CD4-positive, alpha-beta T cell treated with Interleukin-6 for 4 hours (primary cell): ENCODE measurements at regions not wholly inside any gene's neighbourhood (a gene's known extent, or its start where the extent isn't known, plus 50 kb on each side); places are given as distances from the start of the nearest gene placed in this dataset.

Experiments
- DNase-seq: peaks from one replicate; pipeline ENCODE4 v3.0.0-alpha.2; 2020; ENCODE audit warnings: mixed read lengths

DNA sequence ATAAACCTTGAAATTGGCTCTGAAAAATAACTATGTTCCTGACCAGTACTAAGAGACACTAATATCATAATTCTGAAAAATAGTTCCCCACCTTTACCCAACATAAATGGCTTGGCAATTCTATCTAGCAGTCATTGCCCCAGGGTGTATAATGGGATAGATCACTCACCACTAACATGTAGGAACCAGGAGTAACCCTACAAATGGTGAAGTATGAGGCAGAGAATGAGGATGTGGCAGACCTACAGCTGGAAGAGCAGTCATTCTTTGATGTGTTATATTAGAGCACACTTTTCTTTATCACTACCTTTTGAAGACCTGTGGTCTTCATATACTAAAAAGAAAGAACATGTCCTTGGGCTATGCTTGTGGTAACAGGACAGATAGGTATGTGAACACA is 136.5 kb upstream of the SYNDIG1 start:
- DNase-seq = no peak

DNA sequence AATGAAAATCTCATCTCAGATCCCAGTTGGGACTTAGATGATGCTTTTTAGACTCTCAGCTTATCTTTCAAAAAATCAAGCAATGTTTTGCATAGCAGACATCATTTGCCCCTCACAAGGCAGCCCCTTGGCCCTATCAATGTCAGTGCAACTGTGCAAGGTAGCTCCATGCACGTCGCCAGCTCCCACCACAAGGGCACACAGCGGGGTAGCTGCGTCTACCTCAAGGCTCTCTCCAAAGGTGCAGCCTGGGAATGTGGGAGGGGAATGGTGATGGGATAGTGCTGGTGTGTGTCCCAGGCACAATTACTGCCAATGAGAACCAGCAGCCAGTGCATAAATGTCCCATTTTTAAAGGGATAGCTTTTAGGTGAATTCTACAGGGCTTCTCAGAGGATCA is 137.5 kb upstream of the SYNDIG1 start:
- DNase-seq = no peak

DNA sequence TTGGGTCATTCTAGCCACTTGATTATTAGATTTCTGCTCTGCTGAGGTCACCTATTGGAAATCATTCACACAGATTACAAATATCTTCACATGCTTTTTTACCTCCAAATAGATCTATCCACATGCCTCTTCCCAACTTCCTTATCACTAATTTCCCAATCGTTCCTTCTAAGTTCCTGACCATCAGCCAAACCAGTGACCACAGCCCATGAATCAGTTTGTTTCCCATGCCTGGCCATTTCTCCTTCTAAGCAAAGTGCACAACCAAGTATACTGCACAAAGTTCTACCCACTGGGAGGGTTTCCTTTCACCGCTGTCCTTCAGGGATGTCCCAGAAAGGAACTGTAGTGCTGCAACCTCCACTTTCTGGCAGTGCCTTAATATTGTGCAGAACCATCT is 140.5 kb upstream of the SYNDIG1 start:
- DNase-seq = no peak

DNA sequence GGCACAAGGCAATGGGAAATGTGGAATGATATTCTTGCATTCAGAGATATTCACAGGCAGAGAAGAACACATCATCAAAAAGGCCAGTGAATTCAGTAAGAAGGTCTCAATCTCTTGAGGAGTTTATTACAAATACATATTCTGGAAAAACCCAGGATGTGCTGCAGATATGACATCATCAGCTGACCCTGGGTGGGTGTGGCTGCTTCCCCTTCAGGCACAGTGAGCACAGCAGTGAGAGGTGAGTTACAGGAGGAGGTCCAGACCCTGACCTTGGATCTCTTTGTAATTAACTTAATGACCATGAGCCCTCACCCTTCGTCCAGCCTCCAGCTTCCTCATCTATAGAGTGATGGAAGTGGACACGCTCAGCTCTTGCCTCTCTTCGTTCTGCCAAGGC is 147.5 kb upstream of the SYNDIG1 start:
- no peak for DNase-seq

DNA sequence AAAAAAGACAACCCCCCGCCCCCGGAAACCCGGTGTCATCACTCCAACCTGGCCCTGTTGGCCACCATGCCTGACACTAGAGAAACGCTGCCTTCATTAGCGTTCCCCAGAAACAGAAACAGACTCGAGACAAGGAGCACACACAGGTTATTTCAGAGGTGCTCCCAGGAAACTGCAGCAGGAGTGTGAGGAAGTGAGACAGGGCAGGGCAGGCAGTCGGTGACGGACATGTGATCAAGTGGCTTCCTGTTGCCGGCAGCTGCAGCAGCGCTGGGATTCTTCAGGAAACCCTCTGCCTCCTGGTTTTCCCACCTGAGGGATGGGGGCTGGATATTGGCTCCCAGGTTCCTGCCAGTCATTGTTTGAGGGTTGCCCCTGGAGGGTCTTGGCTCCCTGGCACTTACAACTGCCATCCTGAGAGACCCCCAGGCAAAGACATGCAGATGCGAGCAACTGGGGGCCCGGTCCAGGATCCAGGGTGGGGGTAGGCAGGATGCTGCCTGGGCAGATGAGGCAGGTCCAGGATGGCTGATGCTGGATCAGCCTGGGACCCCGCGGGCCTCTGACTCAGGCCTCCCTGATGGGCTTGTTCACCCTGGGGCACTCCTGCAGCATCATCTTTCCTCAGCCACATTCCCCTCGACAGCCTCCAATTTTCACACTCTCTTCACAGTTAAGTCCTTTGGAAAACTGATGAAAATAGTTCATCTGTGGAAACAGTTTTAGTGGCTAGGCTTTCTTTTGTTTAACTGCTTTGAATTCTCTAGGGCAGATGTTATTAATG is 150.7 kb upstream of the SYNDIG1 start:
- DNase-seq = no peak

DNA sequence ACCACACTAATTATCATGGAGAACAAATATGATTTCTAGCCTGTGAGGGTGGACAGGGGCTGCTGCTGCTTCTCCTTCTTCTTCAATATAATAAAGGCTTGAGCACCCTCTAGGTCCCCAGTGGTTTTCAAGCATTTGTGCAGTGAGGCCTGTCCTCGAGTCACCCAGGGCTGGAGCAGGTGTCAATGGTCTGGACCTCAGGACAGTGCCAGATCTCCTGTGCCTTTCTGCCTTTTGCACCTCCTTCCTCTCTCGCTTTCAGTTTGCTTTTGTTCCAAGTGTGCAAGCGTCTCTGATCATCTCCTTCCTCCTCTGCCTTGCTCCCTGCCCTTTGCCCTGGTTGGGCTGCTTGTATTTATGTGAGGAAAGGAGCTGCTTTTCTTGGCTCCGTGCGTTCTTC is 152.2 kb upstream of the SYNDIG1 start:
- DNase-seq = no peak

DNA sequence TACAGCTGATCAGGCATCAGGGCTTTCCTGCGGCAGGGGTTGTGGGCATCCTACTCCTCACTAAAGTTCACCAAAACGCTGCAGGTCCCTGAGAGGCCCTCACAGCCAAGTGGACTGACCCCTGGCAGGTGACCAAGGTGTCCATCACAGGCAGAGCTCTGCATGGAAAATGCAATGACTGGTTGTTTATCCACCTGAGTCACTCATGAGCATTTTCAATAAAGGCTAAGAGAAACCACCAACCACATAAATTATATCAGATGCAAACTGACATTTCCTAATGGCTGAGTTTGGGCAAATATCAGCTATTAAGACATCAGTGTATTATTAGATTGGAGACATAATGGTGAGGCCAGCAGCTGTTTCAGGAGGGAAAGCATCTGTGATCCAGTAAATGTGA is 152.7 kb upstream of the SYNDIG1 start:
- no peak for DNase-seq

DNA sequence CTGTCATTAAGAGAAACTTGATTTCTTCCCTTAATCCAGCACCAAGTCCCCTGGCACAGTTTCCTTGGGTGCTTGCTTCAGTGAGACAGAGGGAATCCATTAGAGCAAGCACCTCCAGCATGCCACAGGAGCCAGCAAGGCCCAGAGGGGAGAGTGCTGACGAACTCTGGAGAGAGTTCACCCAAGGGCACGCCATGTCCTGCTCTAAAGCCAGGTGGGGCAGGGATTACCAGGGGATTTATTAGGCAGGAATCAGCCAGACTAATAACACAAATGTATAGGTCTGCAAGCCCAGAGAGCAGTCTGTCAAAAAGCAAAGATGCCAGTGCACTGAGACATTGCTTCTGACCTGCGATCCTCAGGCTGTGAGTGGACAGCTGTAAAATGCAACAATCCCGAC is 155.4 kb upstream of the SYNDIG1 start:
- DNase-seq = no peak

DNA sequence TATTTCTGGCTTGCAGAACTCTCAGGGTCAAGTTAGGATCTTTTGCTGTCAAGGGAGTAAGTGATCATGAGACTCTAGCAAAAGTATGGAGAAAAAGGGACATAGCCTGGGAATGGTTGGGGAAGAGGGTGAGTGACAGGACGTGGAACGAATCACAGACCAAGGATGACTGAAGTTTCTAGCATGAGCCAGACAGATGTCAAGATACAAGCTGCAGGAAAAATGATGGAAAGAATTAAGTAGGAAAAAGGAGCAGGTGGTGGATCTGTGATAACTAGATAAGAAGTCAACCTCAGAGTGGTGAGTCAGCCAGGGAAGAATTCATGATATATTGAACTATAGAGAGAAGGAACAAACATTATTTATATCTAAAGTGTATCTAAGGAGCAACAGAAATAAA is 159.8 kb upstream of the SYNDIG1 start:
- no peak for DNase-seq

DNA sequence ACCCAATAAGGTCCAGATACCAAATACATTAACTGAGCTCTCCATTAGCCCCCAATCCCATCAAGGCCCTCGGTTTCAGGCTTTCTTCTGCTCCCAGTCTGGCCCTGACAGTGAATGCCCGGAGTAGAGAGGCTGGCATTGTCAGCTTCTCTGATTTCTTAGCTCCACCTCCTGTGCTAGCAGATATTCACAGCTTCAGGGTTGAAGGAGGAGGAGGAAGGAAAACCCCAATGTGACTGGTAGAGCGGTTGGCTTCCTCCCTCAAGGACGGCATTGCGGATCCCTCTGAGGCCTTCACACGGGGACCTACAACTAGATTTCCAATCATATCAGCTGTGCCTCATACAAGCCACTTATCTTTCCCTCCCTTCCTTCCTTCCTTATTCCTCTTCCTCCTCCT is 164.1 kb upstream of the SYNDIG1 start:
- no peak for DNase-seq

DNA sequence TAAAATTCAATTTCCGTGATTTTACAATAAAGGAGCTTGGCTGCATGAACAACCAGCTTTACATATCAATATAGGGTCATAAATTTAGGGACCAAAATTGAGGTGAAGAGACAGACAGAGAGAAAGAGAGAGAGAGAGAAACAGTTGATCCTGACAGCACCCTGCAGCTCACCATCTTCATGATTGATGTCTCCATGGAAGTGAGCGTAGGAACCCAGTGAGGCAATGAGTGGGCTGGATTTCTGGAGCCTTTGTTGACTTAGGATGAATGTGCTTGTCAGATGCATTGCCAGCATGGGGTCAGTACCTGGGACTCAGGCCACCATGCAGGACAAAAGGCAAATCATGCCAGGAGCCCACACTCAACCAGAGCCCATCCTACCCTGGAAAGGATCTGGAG is 165.1 kb upstream of the SYNDIG1 start:
- DNase-seq = no peak

DNA sequence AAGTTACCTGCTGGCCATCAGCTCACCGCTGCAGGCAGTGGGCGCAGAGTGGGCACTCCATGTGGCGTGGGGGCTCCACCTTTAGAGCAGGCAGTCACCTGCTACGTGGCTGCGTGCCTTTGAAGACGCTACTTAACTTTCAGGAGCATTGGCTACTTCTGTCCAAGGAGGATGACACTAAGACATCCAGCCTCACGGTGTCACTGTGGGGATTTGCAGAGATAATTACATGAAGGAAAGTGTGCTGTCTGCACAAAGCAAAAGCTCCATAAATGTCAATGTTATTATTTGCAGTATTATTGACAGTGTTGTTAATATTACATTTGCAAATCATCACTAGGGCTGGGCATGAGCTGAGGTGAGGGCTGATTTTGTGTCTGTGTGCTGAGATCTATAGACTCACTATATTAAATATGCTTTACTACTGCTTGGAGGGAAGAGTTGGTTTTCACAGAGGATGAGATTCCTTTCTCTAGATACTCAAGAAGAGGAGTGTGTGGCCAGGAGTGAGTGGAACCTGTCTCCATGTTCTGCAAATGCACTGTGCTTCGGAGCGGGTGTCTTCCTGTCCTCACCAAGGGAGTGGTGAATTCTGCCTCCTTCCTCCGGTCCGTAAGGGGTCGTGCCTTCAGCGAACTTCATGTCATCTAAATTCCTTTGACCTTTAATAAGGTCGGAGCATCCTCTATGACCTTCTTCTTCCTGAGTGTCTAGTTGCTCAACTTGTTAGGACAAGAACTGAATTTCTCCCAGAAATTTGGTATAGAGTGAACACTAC is 165.8 kb upstream of the SYNDIG1 start:
- no peak for DNase-seq

DNA sequence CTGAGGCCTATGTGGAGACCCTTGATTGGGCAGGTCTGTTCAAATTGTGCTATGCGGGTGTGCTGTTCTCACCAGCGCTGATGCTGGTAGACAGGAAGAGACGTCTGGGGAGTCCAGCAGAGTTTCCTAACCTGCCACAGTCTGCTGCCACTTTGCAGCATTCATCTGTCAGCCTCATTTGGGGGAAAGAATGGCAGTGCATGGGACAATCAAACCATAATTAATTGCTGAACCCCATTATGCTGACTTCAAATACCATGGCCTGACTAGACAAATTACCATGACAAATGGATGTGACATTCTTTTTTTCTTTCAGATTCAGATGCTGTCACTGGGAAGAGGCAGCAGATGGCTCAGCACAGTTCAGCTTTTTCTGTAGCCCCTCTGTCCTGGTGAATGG is 171.4 kb upstream of the SYNDIG1 start:
- DNase-seq = no peak

DNA sequence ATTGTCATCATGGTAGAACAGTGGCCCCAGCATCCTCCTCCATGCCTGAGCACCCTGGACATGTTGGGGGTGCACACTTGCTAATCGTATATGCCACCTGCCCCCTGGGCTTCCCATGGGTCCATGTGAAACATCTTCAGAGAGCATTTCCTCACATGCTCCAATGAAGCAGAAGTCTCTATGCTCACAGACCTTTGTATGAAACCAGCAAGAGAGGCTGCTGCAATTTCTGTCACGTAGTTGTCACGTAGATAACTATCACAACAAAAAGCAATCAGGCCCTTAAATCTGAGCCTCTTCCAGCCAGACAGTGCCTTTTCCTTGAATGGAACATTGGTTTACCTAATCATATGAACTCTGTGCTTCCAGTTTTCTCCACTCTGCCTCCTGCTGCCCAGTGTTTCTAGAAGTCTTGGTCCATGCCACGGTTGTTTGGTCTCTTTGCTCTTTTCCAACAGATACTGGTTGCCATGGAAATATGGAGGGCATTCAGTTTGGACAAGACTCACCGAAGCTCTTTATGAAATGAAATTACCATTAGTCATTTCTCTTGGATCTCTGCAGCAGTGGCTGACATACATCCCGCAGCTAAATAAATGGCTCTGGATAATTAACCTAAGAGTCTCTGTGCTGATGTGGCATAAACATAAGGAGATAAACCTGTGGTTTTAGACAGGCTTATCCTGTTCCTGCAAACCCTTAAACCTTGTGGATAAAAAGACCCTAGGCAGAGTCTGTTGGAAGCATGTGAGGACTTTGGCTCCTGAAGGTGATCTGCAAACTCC is 172.8 kb upstream of the SYNDIG1 start:
- DNase-seq = no peak

DNA sequence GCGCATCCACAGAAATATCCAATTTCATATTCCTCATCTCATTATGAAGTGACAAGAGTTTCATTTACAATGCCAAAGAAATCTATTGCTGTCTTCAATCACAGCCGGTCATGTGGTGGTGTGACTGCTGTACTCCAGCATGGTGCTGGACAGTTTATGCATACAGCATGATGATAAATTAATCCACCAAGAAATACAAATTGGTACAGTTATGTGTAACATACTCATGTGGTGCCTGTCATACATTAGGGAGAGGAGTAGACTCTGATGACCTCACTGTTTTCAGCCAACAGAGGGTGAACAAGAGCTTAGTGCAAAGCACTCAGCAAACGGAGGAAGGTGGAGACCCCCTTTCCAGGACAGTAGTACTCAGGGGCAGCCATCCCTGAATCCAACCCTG is 178.4 kb upstream of the SYNDIG1 start:
- no peak for DNase-seq

DNA sequence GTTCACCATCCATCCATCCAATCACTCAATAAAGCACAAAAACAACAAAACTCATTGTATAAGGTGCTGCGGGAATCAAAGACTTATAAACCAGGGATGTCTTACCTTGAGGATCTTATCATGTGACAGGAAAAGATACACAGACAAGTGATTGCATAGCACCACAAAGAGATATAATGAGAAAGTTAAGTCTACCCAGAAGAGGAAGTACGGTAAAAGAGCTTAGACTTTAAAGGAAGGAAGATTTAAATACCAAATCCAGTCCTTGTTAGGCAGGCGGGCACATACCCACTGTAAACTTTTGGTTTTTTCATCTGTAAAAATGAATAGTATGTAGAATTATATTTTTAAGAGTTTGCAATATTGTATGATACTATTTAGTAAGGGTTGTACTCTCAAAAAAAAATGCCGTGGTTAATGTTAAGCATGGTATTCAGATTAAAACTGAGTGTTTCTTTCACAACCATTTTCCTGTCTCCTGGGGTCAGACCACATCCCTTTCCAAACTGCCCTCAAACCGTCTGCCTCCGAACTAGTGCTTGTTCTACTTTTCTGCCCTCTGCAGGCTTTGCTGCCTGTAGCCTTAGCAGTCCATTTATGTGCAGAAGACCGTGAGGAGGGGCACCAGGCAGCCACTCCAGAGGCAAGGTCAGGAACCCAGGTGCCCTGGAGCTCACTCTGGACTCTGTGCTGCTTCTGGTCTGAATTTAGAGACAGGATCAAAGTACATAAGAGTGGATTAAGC is 179.5 kb upstream of the SYNDIG1 start:
- DNase-seq = peak; percentile 14

DNA sequence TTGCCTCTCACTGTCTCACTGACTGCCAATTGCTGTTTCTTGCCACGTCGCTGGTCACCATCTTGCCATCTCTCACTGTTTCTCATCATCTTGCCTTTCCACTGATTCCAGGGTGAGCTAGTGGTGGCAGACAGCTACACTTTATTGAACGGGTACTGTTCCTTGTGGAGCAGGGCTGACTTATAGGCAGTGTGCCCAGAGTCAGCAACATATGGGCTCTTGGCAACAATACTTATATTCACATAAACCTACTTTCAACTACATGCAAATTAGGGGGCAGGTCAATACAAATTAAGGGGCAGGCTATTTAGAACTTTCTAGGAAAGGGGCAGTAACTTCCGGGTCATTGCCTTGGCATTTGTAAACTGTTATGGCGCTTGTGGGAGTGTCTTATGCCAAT is 186.2 kb upstream of the SYNDIG1 start:
- DNase-seq = no peak

DNA sequence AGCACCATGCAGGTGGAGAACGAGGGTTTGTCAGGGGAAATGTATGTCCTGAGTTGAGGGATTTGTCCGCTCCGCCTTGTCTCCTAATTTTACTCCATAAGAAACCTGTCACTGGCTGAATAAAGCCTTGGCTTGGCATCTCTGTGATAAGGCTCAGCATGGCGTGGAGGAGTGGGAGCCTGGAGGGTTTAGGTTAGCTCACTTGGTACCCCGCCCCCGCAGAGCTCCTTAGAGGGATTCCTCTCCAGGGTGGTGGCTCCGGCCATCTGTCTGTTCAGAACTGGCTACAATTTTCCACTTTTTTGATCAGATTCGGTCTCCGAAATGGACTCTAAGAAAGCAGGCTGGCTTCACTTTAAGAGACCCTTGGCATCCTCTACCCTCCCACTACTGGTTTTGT is 192.2 kb upstream of the SYNDIG1 start:
- DNase-seq = no peak

DNA sequence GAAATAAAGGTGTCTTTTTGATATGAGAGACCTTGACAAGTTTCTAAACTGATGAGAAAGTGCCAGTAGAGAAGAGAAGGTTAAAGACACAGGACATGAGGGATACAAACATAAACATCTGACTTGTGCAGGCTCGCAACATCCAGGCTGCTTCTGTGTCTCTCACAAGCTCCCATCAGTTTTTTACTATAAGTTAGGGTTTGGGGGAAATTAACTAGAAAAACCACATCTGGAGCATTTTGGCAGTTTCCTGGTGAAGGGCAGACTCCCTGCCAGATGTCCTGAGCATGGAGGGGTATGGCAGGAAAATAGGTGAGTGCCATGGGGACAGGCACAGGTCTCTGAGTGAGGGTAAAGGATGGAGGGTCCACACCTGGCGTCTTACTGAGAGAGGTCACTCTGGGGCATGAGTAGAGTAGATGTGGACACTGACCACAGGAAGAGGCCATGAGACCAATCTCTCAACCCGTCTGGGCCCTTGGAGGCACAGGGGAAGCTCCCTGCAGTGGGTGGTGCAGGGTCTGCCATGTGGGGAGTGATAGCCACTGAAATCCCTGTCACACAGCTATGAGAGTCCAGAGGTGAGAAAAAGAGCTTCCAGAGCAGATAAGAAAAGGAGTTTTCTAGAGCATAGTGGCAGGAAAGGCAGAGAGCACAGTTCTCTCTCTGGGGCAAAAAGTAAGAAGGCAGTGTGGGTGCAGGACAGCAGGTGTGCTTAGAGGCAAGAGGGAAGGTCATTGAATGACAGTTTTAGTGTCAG is 193.3 kb upstream of the SYNDIG1 start:
- DNase-seq = no peak

DNA sequence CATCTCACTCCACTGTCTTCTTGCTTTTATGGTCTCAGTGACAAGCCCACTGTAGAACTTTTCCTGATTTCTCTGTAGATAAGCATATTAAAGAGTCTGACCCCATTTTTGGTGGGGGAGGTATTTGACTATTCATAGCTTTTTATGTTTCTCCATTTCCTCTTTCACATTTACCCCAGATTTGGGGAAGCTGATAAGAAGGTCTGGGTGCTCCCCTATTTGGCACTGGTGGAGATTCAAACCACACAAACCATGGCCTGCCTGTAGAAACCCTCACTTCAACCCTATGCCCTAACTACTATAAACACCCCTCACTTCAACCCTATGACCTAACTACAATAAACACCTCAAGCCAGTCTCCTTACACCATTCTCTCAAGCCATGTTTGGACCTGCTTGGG is 196.2 kb upstream of the SYNDIG1 start:
- no peak for DNase-seq

DNA sequence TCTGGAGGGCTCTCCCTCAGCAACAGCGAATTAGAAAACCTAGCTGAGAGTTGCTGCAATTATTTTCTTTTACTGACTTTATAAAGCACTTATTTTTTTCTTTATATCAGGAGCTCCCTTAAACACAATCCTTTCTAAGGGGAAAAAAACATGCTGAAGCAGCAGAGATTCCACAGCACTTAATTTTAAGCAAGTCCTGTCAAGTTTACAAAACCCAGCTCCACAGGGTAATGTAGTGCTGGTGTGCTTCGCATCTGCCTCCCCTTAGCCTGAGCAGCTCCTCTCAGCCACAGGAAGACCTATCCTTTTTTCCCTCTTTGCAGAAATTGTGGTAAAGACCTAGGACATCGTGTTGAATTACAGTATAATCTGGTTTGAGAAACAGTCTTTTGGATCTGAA is 208.1 kb upstream of the SYNDIG1 start:
- DNase-seq = no peak

DNA sequence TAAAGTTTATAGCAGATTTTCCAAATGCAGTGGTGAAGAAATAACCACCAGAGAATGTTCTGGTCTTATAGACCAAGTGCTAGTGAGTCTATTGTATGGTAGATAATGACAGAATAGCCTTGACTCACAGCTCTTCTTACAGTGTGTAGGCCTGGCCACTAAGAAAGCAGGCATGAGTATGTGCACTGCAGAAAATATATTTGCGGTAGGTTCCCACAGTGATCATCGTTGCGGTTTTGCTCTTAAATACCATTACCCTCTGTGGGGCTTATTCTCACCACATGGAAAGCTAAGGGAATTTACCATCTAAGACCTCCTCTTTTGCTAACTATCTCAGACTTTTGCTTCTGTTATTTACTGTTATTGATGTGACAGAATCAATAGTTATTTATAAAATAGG is 212.3 kb upstream of the SYNDIG1 start:
- no peak for DNase-seq
